ENCODE measurements at regions not wholly inside any gene's neighbourhood (a gene's known extent, or its start where the extent isn't known, plus 50 kb on each side); places are given as distances from the start of the nearest gene placed in this dataset.

- DNase-seq (ENCODE audit: low spot score in 2 of 2, unreplicated experiment in 2 of 2): no peak
- Mint-ChIP-seq H3K4me1 (peaks cover 12% of the 10 kb centered on the region), H3K36me3 (peaks cover 2% of the 10 kb centered on the region), H3K9me3 (peaks cover 4% of the 10 kb centered on the region), H3K4me3 (no peak overlapping the region), H3K27ac (no peak overlapping the region), H3K27me3 (ENCODE audit: low read depth) (peaks cover 1% of the 10 kb centered on the region)
- no peak for TF ChIP-seq CTCF (IDR thresholded peaks at IDR 0.05; ENCODE audit: unreplicated experiment)
Observed at GRCh38 chr22:27308513-27308912, 493.0 kb downstream of the MN1 start.

- Mint-ChIP-seq H3K4me3 (no peak overlapping the region), H3K27me3 (ENCODE audit: low read depth) (no peaks in the 10 kb centered on the region), H3K9me3 (peaks cover 4% of the 10 kb centered on the region), H3K27ac (no peak overlapping the region), H3K36me3 (peaks cover 2% of the 10 kb centered on the region), H3K4me1 (peaks cover 12% of the 10 kb centered on the region)
- no peak for TF ChIP-seq CTCF (IDR thresholded peaks at IDR 0.05; ENCODE audit: unreplicated experiment)
- no peak for DNase-seq (ENCODE audit: low spot score in 2 of 2, unreplicated experiment in 2 of 2)
Observed at GRCh38 chr22:27309697-27310096, 491.9 kb downstream of the MN1 start.

GRCh38 chr22:27310966-27311697, 490.4 kb downstream of the MN1 start:
- Mint-ChIP-seq H3K27me3 (ENCODE audit: low read depth) (no peaks in the 10 kb centered on the region), H3K36me3 (peaks cover 2% of the 10 kb centered on the region), H3K27ac (no peak overlapping the region), H3K4me1 (peaks cover 12% of the 10 kb centered on the region), H3K9me3 (peaks cover 4% of the 10 kb centered on the region), H3K4me3 (peak overlapping the region; percentile 6)
- no peak for DNase-seq (ENCODE audit: low spot score in 2 of 2, unreplicated experiment in 2 of 2)
- no peak for TF ChIP-seq CTCF (IDR thresholded peaks at IDR 0.05; ENCODE audit: unreplicated experiment)

- H3K27me3 Mint-ChIP-seq (ENCODE audit: low read depth): no peaks in the 10 kb centered on the region
- no peak overlapping the region for H3K27ac Mint-ChIP-seq
- no peak for DNase-seq (ENCODE audit: low spot score in 2 of 2, unreplicated experiment in 2 of 2)
- TF ChIP-seq CTCF (IDR thresholded peaks at IDR 0.05; ENCODE audit: unreplicated experiment): no peak
- H3K4me3 Mint-ChIP-seq: no peak overlapping the region
- peaks cover 4% of the 10 kb centered on the region for H3K9me3 Mint-ChIP-seq
- H3K36me3 Mint-ChIP-seq: peaks cover 2% of the 10 kb centered on the region
- H3K4me1 Mint-ChIP-seq: peaks cover 12% of the 10 kb centered on the region
Observed at GRCh38 chr22:27311698-27312550, 489.6 kb downstream of the MN1 start.

GRCh38 chr22:27312565-27312964, 489.0 kb downstream of the MN1 start:
- Mint-ChIP-seq H3K4me1 (peaks cover 12% of the 10 kb centered on the region), H3K36me3 (peaks cover 2% of the 10 kb centered on the region), H3K27me3 (ENCODE audit: low read depth) (no peaks in the 10 kb centered on the region)

More at GRCh38 chr22:27312565-27312964, 489.0 kb downstream of the MN1 start:
- H3K4me3 Mint-ChIP-seq: no peak overlapping the region
- TF ChIP-seq CTCF (IDR thresholded peaks at IDR 0.05; ENCODE audit: unreplicated experiment): no peak
- no peak for DNase-seq (ENCODE audit: low spot score in 2 of 2, unreplicated experiment in 2 of 2)
- H3K9me3 Mint-ChIP-seq: peaks cover 4% of the 10 kb centered on the region
- H3K27ac Mint-ChIP-seq: no peak overlapping the region
